ENCODE measurements at regions not wholly inside any gene's neighbourhood (a gene's known extent, or its start where the extent isn't known, plus 50 kb on each side); places are given as distances from the start of the nearest gene placed in this dataset.

- Histone ChIP-seq H2BK120ac (ENCODE audit: low read depth, low read length) (no peak overlapping the region; the same call in 1 of the 2 replicates), H2AK5ac (ENCODE audit: low read depth, low read length) (0 out of 2 replicates have a peak overlapping the region, but pooled peaks have one; percentile 53), H2BK5ac (ENCODE audit: low read depth, low read length, poor library complexity, severe bottlenecking) (no peak overlapping the region), H4K8ac (ENCODE audit: low read depth in 2 of 2, low read length in 2 of 2) (no peak overlapping the region), H3K36me3 (ENCODE audit: control insufficient read depth, insufficient read depth, low read length) (no peaks in the 10 kb centered on the region), H4K91ac (ENCODE audit: insufficient read depth, low read depth, low read length) (peak overlapping the region; percentile 66; the same call in 1 of the 2 replicates), H2AK9ac (replicated peaks; ENCODE audit: low read depth, low read length, poor library complexity) (no peak overlapping the region), H3K56ac (ENCODE audit: extremely low read depth, insufficient read depth, low read length) (no peak overlapping the region), H3K18ac (ENCODE audit: low read depth, low read length) (no peak overlapping the region), H3K9me1 (ENCODE audit: insufficient read depth, low read length) (peaks cover 17% of the 10 kb centered on the region), H3K14ac (replicated peaks; ENCODE audit: low read depth, low read length) (no peak overlapping the region), H4K20me1 (ENCODE audit: insufficient read depth, low read length) (peaks cover 60% of the 10 kb centered on the region), H3K4me2 (ENCODE audit: low read depth, low read length) (no peak overlapping the region), H3K27ac (ENCODE audit: insufficient read depth, low read length) (no peak overlapping the region), H3K4me1 (ENCODE audit: control insufficient read depth, insufficient read depth, low read length) (peaks cover 24% of the 10 kb centered on the region), H3K9ac (ENCODE audit: low read depth, low read length) (no peak overlapping the region), H4K5ac (ENCODE audit: low read depth, low read length) (no peak overlapping the region), H2AFZ (replicated peaks; ENCODE audit: low read length, poor library complexity) (peak overlapping the region; percentile 32), H3K4ac (ENCODE audit: low read depth, low read length) (no peak overlapping the region), H2BK20ac (ENCODE audit: low read depth, low read length) (no peak overlapping the region), H2BK15ac (ENCODE audit: low read depth, low read length) (peak overlapping the region; percentile 12; the same call in 1 of the 3 replicates), H3K4me3 (ENCODE audit: insufficient read depth, low read depth, low read length) (no peak overlapping the region), H3K9me3 (ENCODE audit: control insufficient read depth, insufficient read depth, low read length) (no peaks in the 10 kb centered on the region), H3K79me1 (ENCODE audit: low read depth in 1 of 2, low read length in 2 of 2) (peaks cover 9 to 62% of the 10 kb centered on the region in 2 experiments), H3K27me3 (ENCODE audit: control insufficient read depth, insufficient read depth, low read length) (no peaks in the 10 kb centered on the region), H3K23ac (ENCODE audit: low read depth, low read length) (no peak overlapping the region)
- 75% methylated on average over 9 of the region's 28 CpGs; no CpG with 5 or more reads in 1 of the 2 experiments for WGBS, 2 experiments (ENCODE audit: extremely low coverage in 2 of 2, insufficient read length in 1 of 2)
- in situ Hi-C loops (cut with MboI; ENCODE audit: low sequenced_read_pairs): no loop called here
- DNase-seq (no peak), ATAC-seq (ENCODE audit: low read depth) (no peak)
- dilution Hi-C loops (cut with HindIII; ENCODE audit: low sequenced_read_pairs, unreplicated experiment): no loop called here
- intact Hi-C loops (cut with micrococcal nuclease): loop anchor here (2.0 kb wide), 1 partner anchor 240 kb away; no protein-coding TSS in a partner anchor
- TF ChIP-seq MAFK (IDR thresholded peaks at IDR 0.05; ENCODE audit: low read depth, low read length) (no peak), SMC3 (IDR thresholded peaks at IDR 0.05; ENCODE audit: low read depth, low read length) (no peak), ELK1 (IDR thresholded peaks at IDR 0.05; ENCODE audit: borderline replicate concordance, low read depth, low read length) (no peak), FOS (IDR thresholded peaks at IDR 0.05; ENCODE audit: low read depth, low read length) (no peak), BHLHE40 (IDR thresholded peaks at IDR 0.05; ENCODE audit: low read depth, low read length) (no peak)
- ChIA-PET POLR2A (ENCODE audit: unreplicated experiment) (no interaction called here), CTCF (interaction anchor here (1.5 kb wide), 1 partner anchor 9 kb away, joined by 4 read pairs; no protein-coding TSS in a partner anchor)
- BruUV-seq (replicated peaks): no TSS peak
These were observed 242.1 kb upstream of the GSE1 start for GRCh38 chr16:85370881-85371651.

Measured in IMR-90 (cell line).